ENCODE measurements at regions not wholly inside any gene's neighbourhood (a gene's known extent, or its start where the extent isn't known, plus 50 kb on each side); places are given as distances from the start of the nearest gene placed in this dataset.
A peak's percentile ranks its signal among the peaks of the same experiment; 100 is the strongest.
"Not testable (repeated sequence)": the region's sequence is repeated elsewhere in the genome, so short reads cannot be mapped to it uniquely, and the experiment has no call there.

DNA sequence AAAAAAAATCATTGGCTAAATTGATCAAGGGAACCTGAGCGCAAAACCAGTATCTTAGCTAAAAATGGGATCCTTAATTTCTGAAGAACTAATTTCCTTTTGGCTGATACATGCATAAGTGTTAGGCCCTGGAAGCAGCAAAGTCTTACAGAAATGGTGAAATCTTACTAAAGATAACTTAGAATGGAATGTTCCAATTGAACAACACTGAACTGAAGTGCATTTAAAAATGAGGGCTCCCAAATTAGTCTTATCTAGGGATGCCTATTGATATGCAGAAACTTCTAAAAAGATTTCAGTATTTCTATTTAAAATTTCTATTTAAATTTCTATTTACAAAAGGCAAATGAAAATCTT is 120.7 kb upstream of the BANK1 start:
- DNase-seq = no peak

DNA sequence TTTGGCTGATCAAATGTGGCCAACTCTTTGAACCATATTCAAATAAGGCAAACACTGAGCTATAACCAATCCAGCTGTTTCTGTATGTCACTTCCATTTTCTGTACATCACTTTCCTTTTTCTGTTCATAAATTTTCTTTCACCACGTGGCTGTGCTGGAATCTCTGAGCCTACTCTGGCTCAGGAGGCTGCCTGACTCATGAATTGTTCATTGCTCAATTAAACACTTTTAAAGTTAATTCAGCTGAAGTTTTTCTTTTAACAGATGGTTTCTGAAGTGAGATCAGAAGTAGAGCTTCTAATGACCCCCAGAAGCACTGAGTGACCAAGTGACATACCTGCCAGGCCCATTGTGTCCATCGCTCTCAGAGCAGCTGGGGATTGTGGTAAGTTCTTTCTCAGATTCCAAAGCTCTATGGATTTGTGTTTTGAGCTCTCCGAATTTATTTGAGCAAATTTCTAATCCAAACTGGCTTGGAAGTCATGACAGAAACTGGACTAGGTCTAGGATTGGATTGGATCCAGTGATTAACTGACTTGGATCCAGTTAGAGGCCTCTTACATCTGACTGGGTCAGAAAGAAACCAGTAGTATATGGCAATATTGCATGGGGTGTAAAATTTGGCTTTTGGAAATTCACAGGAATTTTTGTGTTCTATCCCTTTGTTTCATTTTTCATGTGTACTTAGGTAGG is 121.2 kb upstream of the BANK1 start:
- DNase-seq = no peak

DNA sequence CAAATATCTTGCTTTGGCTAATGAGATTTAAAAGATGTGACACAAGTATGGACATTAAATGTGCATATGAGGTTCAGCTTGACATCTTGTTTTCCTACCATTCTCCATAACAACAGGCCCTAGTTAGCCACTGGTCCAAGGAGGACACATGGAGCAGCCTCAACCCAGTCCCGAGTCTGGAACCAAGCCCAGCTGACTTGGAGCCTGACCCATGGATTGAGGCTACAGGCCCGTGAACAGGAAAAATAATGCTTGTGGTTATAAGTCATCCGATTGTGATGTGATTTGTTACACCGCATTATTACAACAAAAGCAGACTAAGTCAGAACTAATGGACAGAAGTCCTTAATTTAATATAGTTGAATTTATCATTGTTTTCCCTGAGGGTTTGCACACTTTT is 123.2 kb upstream of the BANK1 start:
- DNase-seq = no peak

DNA sequence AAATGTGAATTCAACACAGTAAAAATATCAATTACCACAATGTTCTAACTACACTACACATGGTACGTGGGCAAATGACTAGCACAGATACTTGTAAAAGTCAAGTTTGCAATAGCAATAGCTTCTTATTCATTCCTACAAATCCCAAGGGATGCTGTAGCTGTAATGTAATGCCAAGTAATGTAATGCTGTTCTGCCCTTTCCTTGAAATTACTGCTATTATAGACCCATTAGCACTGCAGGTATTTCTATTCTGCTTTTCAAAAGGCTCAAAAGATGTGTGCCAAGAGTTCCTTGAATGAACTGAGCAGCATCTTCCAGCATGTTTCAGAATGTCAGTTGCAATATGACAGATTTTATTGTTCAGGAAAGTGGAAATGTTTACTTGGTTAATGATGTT is 129.9 kb upstream of the BANK1 start:
- no peak for DNase-seq

DNA sequence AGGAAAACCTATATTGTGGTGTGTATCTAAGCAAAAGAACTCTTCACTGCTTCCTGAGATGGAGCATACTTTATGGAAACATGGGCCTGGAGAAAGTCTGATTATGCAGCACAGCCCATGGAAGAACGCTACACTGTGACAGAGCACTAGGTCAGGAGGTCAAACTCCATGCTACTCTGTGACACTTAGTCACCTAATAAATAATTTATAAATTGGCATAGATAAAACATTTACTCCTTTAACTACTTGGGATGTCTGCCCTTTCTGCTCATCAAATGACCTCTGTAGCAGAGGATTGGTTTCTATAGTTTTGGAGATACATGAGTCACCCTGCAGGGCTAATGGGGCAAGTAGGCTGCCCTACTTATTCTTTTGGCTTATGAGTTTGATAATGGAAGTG is 134.7 kb upstream of the BANK1 start:
- no peak for DNase-seq

DNA sequence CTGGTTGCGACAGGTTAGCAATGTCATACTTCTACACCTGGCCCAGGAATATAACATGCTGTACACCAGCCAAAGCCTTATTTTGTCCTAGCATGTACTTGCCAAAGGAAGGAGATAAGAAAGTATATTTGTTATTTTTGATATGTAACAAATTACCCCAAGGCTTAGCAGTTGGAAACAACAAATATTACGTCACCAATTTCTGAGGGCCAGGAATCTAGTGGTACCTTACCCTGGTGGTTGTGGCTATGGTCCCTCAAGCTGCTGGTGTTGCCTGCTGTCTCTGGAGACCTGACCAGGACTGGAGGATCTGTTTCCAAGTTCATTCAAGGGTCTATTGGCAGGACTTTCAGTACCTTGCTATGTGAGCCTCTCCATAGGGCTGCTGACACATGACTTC is 135.5 kb upstream of the BANK1 start:
- no peak for DNase-seq

DNA sequence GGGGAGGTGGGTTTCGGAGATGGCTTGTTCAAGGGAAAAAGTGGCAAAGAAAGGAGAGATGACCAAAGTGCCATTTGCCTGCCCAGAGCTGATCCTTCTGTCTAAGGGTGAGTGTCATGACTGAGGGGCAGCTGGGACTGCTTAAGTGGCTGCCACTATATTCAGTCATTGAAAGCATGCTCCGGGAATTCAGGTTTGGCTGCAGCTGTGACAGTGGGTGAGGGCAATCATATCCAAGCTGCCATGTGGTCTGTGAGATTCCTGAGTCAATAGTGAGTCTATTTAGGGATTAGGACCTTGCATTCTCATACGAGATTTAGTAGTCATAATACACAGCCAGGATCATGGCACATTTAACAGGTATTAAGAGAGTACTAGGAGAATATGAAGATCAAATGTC is 138.8 kb upstream of the BANK1 start:
- no peak for DNase-seq

DNA sequence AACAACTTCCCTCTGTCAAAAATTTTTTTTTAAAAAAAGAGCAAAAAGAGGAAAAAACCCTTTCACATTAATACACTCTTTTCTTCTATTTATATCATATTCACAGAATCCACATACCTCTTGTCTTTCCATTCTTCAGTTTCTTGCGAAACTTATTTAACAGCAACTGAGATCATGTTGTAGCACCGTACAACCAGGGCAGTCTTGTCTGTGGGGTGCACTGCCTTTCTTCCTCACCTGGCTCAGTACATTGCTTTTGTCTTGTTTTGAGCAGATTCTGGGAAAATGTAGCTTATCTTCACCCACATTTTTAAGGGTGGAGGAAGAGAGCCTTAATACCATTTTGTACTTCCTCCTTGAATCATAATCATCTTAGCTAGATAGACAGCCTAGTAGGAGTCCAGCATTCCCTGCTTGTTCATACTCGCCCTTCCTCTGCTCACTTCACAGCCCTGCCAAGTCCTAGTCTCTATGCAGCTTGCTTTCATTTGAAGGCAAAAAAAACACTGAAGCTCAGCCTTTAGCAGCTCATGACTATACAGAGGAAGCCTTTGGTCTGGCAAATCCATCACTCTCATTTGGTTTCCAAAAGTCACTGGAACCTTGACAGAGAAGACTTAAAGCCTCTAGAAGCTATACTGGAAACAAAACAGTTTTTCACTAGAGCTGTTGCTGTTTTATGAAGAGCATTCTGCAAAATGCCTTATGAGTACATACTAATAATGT is 140.6 kb upstream of the BANK1 start:
- no peak for DNase-seq

DNA sequence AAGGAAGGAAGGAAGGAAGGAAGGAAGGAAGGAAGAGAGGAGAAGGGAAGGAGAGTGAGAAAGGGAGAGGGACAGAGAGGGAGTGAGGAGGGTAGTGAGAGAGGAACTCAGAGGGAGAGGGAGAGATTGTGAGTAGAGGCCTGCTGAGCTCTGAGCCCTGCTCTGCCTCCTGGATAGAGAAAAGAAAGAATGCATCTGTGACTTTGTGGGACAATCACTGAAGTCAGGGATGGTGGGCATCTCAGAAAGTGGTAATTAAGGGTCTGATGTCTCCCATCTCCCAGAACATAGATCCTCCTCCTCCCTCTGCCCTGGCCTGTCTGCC is 142.9 kb upstream of the BANK1 start:
- DNase-seq = no peak

DNA sequence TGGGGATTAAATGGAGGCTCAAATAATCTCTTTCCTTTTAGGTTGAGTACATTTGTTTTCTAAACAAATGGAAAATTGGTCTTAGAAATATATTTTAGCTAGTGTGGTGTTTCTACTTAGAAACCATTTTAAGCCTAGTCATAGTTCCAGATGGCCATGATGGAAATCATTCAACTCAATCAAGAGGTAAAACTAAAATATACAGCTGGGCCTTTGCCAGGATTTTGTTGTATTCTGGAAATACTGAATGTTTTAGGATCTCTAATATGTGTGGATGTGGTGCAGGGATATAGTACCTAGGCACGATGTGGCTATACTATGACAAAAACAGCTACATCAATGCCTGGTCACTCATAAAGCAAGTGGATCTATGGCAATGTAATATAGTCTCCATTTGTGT is 146.0 kb upstream of the BANK1 start:
- no peak for DNase-seq

DNA sequence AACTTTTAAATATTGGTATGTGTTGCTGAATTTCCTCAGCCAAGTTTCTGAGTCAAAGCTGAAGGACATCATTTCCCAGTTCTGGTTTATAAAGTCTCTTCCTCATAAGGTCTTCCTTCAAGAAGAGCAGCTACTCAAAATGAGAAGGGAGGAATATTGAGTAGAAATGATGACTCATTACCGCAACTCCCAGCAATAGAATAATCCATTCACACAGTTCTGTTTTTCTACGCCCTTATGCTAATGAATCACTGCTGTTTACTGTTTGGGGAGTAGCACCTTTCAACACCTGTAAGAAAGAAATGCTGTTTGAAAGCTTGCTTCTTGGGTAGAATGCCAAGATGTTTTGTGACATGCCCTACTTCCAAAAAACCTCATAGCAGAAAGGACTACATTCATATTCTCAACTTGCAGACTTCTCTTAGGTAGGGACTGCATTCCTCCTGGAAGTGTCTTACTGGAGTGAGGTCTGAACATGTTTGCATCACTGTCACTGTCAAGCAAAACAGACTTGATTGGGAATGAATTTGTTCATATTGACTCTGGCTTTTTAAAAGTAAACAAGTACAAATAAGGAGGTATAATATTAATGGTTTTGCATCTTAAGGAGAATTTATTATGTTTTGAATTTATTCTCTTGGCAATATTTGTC is 147.2 kb upstream of the BANK1 start:
- DNase-seq = no peak

DNA sequence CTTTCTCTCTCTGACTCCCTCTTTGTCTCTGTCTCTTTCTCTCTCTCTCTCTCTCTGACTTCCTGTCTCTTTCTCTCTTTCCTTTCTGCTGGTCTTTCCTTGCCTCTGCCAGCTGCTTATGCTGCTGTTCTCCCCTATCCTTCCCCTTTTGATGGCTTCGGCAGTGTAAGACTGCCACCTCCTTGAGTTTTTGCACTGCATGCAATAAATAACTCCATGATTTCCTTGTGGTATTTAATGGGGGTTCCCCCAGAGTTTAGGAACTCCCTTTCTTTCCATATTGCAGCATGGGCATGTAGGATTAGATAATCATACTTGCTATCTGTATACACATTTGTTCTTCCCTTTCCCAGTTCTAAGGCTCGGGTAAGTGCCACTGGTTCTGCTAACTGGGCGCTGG is 157.8 kb upstream of the BANK1 start:
- not testable (repeated sequence) for DNase-seq

DNA sequence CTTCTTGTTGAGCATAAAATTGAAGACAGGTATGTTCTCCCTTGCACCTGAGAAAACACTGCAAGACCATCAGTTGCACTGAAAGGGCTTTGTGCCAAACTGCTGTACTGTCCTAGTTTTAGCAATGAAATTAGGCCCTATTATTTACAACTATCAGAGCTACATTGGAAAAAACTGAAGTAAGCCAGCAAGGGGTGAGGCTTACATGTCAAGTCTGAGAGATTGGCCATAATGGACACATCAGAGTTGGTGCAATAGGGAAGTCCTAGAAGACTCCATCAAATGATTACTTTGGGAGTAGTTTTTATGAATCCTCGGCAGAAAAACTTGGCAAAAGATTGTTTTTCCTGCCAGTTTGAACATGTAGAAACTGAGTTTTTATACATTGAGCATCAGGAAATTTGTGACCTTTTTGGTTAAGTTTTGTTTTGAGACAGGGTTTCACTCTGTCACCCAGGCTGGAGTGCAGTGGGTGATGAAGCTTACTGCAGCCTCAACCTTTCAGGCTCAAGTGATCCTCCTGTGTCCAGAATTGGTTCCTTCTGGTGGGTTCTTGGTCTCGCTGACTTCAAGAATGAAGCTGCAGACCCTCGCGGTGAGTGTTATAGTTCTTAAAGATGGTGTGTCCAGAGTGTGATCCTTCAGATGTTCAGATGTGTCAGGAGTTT is 160.1 kb upstream of the BANK1 start:
- no peak for DNase-seq

DNA sequence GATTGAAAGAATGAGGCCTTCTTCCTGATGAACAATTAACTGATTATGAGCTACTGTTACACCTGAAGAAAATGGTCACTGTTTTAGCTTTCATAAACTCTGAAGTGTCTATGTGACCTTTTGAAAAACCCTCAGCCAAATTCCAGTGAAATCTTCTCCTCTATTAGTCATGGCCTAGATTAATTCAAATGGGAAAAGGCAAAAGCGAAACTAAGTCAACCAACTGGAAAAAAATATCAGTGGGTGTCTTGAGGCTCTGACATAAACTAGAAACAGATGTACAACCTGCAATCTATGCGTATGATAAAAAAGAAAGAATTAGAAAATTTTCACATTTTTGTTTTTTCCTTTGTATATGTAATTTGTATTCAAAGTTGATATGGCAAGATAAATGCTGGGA is 169.4 kb upstream of the BANK1 start:
- DNase-seq = no peak

DNA sequence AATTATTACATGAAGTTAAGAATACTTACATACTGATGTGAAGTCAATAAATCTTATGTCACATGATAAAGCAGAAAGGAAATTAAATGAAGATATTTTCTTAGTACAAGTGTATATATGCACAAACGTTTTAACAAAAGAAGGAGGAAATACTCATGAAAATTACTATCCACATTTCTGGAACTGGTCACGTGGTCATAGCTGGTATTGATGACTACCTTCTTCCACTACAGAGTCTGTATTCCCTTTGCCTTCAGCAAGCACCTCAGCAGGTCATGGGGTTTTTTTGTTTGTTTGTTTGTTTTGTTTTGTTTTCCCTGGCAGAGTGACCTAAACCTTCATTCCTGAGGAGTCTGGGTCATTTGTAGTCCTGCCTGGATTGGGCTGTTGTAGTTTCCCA is 174.9 kb upstream of the BANK1 start:
- no peak for DNase-seq

DNA sequence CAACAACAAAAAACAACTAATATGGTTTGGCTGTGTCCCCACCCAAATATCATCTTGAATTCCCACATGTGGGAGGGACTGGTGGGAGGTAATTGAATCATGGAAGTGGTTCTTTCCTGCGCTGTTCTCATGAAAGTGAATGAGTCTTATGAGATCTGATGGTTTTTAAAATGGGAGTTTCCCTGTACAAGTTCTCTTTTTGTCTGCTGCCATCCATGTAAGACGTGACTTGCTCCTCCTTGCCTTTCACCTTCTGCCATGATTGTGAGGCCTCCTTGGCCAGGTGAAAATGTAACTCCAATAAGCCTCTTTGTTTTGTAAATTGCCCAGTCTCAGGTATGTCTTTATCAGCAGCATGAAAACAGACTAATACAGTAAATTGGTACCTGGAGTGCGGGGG is 183.5 kb upstream of the BANK1 start:
- DNase-seq = not testable (repeated sequence)

DNA sequence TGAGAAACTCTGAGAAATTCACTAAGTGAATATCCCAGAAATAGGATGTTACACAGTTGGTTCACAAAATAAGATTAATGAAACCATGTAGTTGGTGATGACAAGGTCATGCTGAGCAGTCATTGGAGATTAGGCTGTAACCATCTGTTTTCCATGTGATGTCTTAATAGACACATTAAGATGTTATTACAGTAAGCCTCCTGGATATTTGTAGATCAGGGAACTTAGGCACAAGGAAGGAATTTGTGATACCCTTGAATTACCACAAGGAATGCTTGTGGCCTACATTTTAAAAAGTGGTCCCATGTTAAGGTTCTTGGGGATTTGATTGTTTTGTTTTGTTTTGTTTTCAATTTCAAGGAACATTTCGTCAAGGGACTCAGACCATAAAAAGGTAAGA is 185.6 kb upstream of the BANK1 start:
- DNase-seq = no peak

DNA sequence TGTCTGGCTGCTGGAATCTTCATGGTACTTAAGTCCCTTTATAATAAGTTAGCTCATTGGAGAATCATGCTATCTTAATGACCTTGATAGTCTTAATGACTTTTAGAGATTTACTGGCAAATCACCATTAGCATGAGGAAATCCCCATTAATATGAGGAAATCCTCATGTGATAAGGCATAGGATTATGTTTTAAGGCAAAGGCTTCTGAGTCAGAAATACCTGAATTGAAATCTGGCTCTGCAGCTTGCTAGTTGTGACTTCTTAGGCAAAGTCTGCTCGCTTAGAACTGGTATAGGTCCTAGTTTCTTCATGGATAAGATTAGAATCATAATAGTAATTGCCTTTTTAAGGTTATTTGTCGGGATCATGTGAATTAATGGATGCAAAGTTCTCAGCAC is 190.2 kb upstream of the BANK1 start:
- DNase-seq = no peak

DNA sequence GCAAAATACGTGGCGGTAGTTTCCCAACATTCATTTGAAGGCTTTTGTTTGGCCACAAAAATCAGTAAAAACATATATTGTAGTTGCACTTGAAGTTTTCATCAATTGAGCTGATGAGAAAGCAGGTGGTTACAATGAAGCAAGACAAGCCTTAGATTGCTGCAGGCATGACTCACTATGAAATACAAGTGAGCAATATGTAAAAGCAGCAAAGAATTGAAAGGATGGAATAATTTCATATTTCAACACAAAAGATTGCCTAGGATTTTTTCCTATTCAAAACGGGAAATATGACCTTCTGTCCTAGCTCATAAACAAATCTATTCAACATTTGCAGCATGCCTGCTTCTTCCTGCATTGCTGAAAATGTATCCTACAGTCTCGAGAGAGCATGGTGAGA is 190.9 kb upstream of the BANK1 start:
- no peak for DNase-seq

DNA sequence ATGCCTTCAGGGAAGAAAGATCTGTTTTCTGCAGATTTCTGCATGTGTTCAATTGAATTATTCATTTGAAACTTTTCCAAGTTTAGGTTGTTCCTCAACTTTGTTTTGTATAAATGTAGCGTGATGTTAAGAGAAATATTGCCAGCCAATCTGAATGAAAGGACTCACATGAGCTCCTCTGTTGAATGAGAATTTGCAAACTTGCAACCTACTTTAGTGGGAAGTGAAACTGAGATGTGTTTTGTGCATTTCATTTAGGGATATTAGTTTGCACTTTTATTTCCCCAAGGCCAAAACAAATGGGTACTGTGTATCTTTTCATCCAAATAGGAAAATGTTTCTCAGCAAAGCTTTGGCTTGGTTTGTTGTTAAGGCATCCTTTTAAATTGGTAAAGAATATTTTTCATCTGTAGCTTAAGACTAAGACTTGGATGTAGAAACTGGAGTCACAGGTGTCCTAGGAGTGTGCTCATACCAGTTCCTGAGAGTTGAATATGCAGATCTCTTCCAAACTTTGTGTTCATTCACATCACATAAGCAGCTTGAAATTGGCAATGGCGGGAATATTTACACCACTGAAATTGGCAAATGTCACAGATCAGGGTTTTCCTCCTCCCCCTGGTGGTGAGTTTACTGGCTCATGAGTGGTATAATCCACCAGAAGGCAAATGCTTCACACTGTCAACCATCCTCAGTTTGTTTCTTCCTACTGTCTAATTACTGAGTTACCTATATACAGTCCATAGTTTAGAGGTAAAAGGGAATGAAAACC is 193.6 kb upstream of the BANK1 start:
- peak; percentile 52 for DNase-seq

DNA sequence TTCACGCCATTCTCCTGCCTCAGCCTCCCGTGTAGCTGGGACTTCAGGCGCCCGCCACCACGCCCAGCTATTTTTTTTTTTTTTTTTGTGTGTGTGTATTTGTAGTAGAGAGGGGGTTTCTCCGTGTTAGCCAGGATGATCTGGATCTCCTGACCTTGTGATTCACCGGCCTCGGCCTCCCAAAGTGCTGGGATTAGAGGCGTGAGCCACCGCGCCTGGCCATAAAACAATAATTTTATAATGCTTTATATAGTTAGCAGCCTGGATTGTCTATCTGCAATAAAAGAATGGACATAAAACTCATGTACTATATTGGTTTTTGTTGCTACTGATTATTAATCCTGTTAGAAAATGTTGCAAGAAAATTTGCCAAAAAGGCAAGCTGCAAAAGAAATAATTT is 195.9 kb upstream of the BANK1 start:
- no peak for DNase-seq

DNA sequence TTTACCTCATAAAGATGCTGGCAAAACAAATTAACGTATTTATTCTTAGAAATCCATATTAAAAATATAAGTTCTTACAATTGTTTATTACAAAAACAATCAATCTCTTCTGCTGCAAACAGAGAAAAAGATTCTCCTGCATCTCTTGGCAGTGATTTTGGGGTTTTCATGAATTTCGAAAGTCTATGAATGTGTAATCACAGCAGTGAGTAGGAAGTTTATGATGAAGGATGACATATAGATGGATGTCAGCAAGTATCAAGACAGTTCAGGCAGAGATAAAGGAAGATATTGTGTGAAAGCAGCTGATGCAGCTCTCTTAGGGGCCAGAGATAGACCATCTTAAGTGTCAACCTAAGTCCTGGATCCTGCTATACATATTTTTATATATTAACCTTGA is 196.9 kb upstream of the BANK1 start:
- no peak for DNase-seq

DNA sequence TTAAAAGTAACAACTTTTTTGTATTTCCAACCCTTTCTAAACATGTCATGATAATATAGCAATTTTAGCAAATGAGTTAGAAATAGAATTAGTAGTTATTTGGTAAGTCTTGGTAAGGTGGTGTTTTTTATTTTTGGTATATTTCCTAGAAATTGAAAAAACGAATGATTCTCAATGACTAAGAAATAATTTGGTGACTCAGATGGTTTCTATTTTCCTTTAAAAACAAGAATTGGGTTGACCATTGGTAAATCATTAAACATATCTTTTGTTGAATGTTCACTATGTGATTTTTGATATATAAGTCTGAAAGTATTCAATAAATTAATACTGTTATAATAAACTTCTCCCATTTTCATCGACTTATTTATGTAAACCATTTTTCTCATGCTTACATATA is 206.2 kb upstream of the BANK1 start:
- DNase-seq = no peak
